HCT116 (cell line): ENCODE measurements at regions not wholly inside any gene's neighbourhood (a gene's known extent, or its start where the extent isn't known, plus 50 kb on each side); places are given as distances from the start of the nearest gene placed in this dataset.

Source experiments
- CEBPB ChIP-seq: IDR thresholded peaks from 2 replicates; pipeline ENCODE4 v1.6.1; 2012; ENCODE audit warnings: low read depth
- EZH2phosphoT487 ChIP-seq: fragments of 200-600 bp; IDR thresholded peaks from 2 replicates; pipeline ENCODE4 v1.6.1; 2018; ENCODE audit warnings: antibody characterized with exemption, borderline replicate concordance
- FOSL1 ChIP-seq: IDR thresholded peaks from 2 replicates; pipeline ENCODE4 v1.6.1; 2012; ENCODE audit warnings: low read depth
- JUND ChIP-seq: IDR thresholded peaks from 2 replicates; pipeline ENCODE4 v1.6.1; 2012
- POLR2A ChIP-seq: IDR thresholded peaks from 2 replicates; pipeline ENCODE4 v1.7.0; 2011; ENCODE audit warnings: borderline replicate concordance; ENCODE audit not compliant: insufficient read depth, insufficient read length; ENCODE audit errors: extremely low read depth
- POLR2AphosphoS5 ChIP-seq: IDR thresholded peaks from 2 replicates; pipeline ENCODE4 v1.6.1; 2011; ENCODE audit warnings: mild to moderate bottlenecking, low read depth, low read length, moderate library complexity
- SIN3A ChIP-seq: IDR thresholded peaks from 2 replicates; pipeline ENCODE4 v1.6.1; 2012; ENCODE audit warnings: low read depth
- YY1 ChIP-seq: IDR thresholded peaks from 2 replicates; pipeline ENCODE4 v1.6.1; 2011; ENCODE audit warnings: low read length, low read depth, moderate library complexity, mild to moderate bottlenecking; ENCODE audit not compliant: insufficient replicate concordance; ENCODE audit errors: extremely low read depth
- TF ChIP-seq, protein P1 (sequence below): IDR thresholded peaks from 2 replicates; pipeline ENCODE4 v1.6.1; 2012; ENCODE audit warnings: low read depth
- TF ChIP-seq, protein P2 (sequence below): IDR thresholded peaks from 2 replicates; pipeline ENCODE4 v1.6.1; 2011; ENCODE audit warnings: mild to moderate bottlenecking, low read length, moderate library complexity; ENCODE audit not compliant: insufficient replicate concordance; ENCODE audit errors: extremely low read depth
- TF ChIP-seq, protein P3 (sequence below): IDR thresholded peaks from 2 replicates; pipeline ENCODE4 v1.6.1; 2012

DNA sequence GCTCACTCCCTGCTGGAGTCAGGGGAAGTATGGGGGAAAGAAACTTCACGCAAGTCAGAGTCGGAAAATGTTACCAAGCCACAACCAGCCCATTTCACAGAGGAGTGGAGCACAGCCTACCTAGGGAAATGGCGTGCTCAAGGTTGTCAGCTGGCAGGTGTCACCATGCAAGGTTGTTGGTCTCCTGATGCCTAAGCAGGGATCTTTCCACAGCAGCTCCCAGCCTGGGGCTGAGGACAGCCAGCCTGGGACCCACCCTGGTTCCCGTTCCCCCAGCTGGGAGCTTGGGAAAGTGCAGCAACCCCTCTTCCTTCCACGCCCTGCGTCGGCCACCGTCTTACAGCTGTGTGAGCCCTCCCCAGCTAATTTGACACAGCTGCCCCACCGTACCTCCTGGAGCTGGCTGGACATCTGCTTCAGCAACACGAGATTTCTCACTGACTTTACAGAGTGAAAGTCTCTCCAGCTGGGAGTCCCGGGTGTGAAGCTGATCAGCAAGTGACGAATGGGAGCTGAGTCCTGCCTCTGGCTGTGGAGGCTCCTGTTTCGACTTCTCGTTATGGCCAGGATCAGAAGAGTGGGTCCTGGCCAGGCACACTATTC is 224.6 kb upstream of the RAB4A start (continued):
- TF ChIP-seq, protein P1, sequence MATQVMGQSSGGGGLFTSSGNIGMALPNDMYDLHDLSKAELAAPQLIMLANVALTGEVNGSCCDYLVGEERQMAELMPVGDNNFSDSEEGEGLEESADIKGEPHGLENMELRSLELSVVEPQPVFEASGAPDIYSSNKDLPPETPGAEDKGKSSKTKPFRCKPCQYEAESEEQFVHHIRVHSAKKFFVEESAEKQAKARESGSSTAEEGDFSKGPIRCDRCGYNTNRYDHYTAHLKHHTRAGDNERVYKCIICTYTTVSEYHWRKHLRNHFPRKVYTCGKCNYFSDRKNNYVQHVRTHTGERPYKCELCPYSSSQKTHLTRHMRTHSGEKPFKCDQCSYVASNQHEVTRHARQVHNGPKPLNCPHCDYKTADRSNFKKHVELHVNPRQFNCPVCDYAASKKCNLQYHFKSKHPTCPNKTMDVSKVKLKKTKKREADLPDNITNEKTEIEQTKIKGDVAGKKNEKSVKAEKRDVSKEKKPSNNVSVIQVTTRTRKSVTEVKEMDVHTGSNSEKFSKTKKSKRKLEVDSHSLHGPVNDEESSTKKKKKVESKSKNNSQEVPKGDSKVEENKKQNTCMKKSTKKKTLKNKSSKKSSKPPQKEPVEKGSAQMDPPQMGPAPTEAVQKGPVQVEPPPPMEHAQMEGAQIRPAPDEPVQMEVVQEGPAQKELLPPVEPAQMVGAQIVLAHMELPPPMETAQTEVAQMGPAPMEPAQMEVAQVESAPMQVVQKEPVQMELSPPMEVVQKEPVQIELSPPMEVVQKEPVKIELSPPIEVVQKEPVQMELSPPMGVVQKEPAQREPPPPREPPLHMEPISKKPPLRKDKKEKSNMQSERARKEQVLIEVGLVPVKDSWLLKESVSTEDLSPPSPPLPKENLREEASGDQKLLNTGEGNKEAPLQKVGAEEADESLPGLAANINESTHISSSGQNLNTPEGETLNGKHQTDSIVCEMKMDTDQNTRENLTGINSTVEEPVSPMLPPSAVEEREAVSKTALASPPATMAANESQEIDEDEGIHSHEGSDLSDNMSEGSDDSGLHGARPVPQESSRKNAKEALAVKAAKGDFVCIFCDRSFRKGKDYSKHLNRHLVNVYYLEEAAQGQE = no peak
- TF ChIP-seq, protein P2, sequence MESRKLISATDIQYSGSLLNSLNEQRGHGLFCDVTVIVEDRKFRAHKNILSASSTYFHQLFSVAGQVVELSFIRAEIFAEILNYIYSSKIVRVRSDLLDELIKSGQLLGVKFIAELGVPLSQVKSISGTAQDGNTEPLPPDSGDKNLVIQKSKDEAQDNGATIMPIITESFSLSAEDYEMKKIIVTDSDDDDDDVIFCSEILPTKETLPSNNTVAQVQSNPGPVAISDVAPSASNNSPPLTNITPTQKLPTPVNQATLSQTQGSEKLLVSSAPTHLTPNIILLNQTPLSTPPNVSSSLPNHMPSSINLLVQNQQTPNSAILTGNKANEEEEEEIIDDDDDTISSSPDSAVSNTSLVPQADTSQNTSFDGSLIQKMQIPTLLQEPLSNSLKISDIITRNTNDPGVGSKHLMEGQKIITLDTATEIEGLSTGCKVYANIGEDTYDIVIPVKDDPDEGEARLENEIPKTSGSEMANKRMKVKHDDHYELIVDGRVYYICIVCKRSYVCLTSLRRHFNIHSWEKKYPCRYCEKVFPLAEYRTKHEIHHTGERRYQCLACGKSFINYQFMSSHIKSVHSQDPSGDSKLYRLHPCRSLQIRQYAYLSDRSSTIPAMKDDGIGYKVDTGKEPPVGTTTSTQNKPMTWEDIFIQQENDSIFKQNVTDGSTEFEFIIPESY = no peak
- no peak for TF ChIP-seq POLR2A
- TF ChIP-seq FOSL1 = no peak
- no peak for TF ChIP-seq CEBPB
- TF ChIP-seq, protein P3, sequence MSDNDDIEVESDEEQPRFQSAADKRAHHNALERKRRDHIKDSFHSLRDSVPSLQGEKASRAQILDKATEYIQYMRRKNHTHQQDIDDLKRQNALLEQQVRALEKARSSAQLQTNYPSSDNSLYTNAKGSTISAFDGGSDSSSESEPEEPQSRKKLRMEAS = no peak
- TF ChIP-seq JUND = no peak
- no peak for TF ChIP-seq SIN3A
- TF ChIP-seq EZH2phosphoT487 = no peak
- no peak for TF ChIP-seq POLR2AphosphoS5
- no peak for TF ChIP-seq YY1
- TF ChIP-seq, all 23 proteins: peak for 0
